Tibial artery (tissue), 4 donors: ENCODE measurements at regions not wholly inside any gene's neighbourhood (a gene's known extent, or its start where the extent isn't known, plus 50 kb on each side); places are given as distances from the start of the nearest gene placed in this dataset.

Experiments used
- DNase-seq, 2 donors: peaks; one replicate each; pipeline ENCODE4 v3.0.0-alpha.2; 2019
- H3K27ac ChIP-seq, 2 donors: fragments of 200-600 bp; sonication (generic) in 1 of 2; 1 replicate in 1 of 2; 2 replicates in 1 of 2; pipeline ENCODE4 v1.5.1; 2018 to 2019; ENCODE audit warnings: mild to moderate bottlenecking in 1 of 2
- H3K27me3 ChIP-seq, 2 donors: fragments of 200-600 bp; sonication (generic) in 1 of 2; one replicate each; pipeline versions ENCODE4 v1.5.1 to v1.6.0; 2016 to 2019
- H3K36me3 ChIP-seq, 3 donors: fragments of 200-600 bp; sonication (generic) in 2 of 3; one replicate each; pipeline ENCODE4 v1.5.1; 2016 to 2019; ENCODE audit warnings: mild to moderate bottlenecking in 2 of 3
- H3K4me1 ChIP-seq, 4 donors: fragments of 200-600 bp; sonication (generic) in 2 of 4; 1 replicate in 3 of 4; 2 replicates in 1 of 4; pipeline ENCODE4 v1.5.1; 2016 to 2019
- H3K4me3 ChIP-seq, 2 donors: fragments of 200-600 bp; sonication (generic) in 1 of 2; 1 replicate in 1 of 2; 2 replicates in 1 of 2; pipeline ENCODE4 v1.5.1; 2018 to 2019; ENCODE audit warnings: mild to moderate bottlenecking in 2 of 2
- H3K9me3 ChIP-seq, 3 donors: fragments of 200-600 bp; sonication (generic) in 1 of 3; one replicate each; pipeline ENCODE4 v1.5.1; 2016 to 2019
- CTCF ChIP-seq, 2 experiments: fragments of 200-600 bp in 1 of 2; fragments of 450-650 bp in 1 of 2; IDR thresholded peaks; one replicate each; pipeline ENCODE4 v1.5.1; 2017 to 2019; ENCODE audit warnings: antibody characterized with exemption in 2 of 2, mild to moderate bottlenecking in 1 of 2, moderate library complexity in 1 of 2
- intact Hi-C: fragments of 100-400 bp; cut with DNase I; formaldehyde crosslinking; loops from one replicate; pipeline ENCODE4 v1.15.0; 2023; ENCODE audit warnings: low total_unique reads

GRCh38 chr2:88838165-88838635 is 146.7 kb downstream of the RPIA start:
- no peaks in the 10 kb centered on the region for H3K4me1 ChIP-seq
- DNase-seq, result no peak
- H3K36me3 ChIP-seq, result no peaks in the 10 kb centered on the region
- H3K4me3 ChIP-seq, result no peak overlapping the region
- no peak for TF ChIP-seq CTCF (IDR thresholded peaks at IDR 0.05)
- no peaks in the 10 kb centered on the region for H3K27me3 ChIP-seq
- H3K9me3 ChIP-seq, result no peaks in the 10 kb centered on the region
- intact Hi-C loops, result no loop called here
- no peak overlapping the region for H3K27ac ChIP-seq

- intact Hi-C loops, result no loop called here
- H3K4me1 ChIP-seq, result no peaks in the 10 kb centered on the region
- no peak overlapping the region for H3K27ac ChIP-seq
- H3K4me3 ChIP-seq, result no peak overlapping the region
- no peaks in the 10 kb centered on the region for H3K36me3 ChIP-seq
- H3K9me3 ChIP-seq, result no peaks in the 10 kb centered on the region
- TF ChIP-seq CTCF (IDR thresholded peaks at IDR 0.05), result no peak
- H3K27me3 ChIP-seq, result no peaks in the 10 kb centered on the region
- DNase-seq, result no peak
These were observed 149.9 kb downstream of the RPIA start for GRCh38 chr2:88841224-88841929.

GRCh38 chr2:88842656-88843460 is 151.4 kb downstream of the RPIA start:
- H3K9me3 ChIP-seq, result no peaks in the 10 kb centered on the region
- no peaks in the 10 kb centered on the region for H3K27me3 ChIP-seq
- H3K27ac ChIP-seq, result no peak overlapping the region
- H3K4me3 ChIP-seq, result no peak overlapping the region
- no peaks in the 10 kb centered on the region for H3K36me3 ChIP-seq
- H3K4me1 ChIP-seq, result no peaks in the 10 kb centered on the region
- TF ChIP-seq CTCF (IDR thresholded peaks at IDR 0.05), result no peak
- intact Hi-C loops, result no loop called here
- DNase-seq, result no peak

GRCh38 chr2:88843651-88844050 is 152.2 kb downstream of the RPIA start:
- H3K36me3 ChIP-seq, result no peaks in the 10 kb centered on the region
- H3K4me1 ChIP-seq, result no peaks in the 10 kb centered on the region
- no peak overlapping the region for H3K4me3 ChIP-seq
- no peak for DNase-seq
- TF ChIP-seq CTCF (IDR thresholded peaks at IDR 0.05), result no peak
- H3K9me3 ChIP-seq, result no peaks in the 10 kb centered on the region
- H3K27ac ChIP-seq, result no peak overlapping the region
- H3K27me3 ChIP-seq, result no peaks in the 10 kb centered on the region
- intact Hi-C loops, result no loop called here

GRCh38 chr2:88844960-88845359 is 153.5 kb downstream of the RPIA start:
- no peak for DNase-seq
- Histone ChIP-seq H3K9me3 (no peaks in the 10 kb centered on the region), H3K27me3 (no peaks in the 10 kb centered on the region), H3K36me3 (no peaks in the 10 kb centered on the region), H3K27ac (no peak overlapping the region), H3K4me1 (no peaks in the 10 kb centered on the region), H3K4me3 (no peak overlapping the region)
- TF ChIP-seq CTCF (IDR thresholded peaks at IDR 0.05), result no peak
- intact Hi-C loops, result no loop called here
